PFSK-1 (cell line): ENCODE measurements at regions not wholly inside any gene's neighbourhood (a gene's known extent, or its start where the extent isn't known, plus 50 kb on each side); places are given as distances from the start of the nearest gene placed in this dataset.

ENCODE experiments used
- REST ChIP-seq, 2 experiments: IDR thresholded peaks; 2 replicates each; pipeline versions ENCODE4 v1.6.1 to v1.8.0; 2011 to 2012; ENCODE audit warnings: low read depth in 2 of 2, low read length in 2 of 2, control low read depth in 1 of 2, inconsistent platforms in 1 of 2, mild to moderate bottlenecking in 1 of 2, moderate library complexity in 1 of 2; ENCODE audit not compliant: insufficient read depth in 1 of 2
- TAF1 ChIP-seq: IDR thresholded peaks from 2 replicates; pipeline ENCODE4 v1.6.1; 2012; ENCODE audit warnings: low read length, control low read depth, borderline replicate concordance; ENCODE audit not compliant: insufficient read depth

GRCh38 chr6:114523508-114523907 is 180.7 kb upstream of the HS3ST5 start:
- TF ChIP-seq REST (IDR thresholded peaks at IDR 0.05; ENCODE audit: insufficient read depth in 1 of 2, low read depth in 2 of 2, low read length in 2 of 2) (no peak), TAF1 (no peak)
